ENCODE measurements at regions not wholly inside any gene's neighbourhood (a gene's known extent, or its start where the extent isn't known, plus 50 kb on each side); places are given as distances from the start of the nearest gene placed in this dataset.

- TF ChIP-seq, protein P1, sequence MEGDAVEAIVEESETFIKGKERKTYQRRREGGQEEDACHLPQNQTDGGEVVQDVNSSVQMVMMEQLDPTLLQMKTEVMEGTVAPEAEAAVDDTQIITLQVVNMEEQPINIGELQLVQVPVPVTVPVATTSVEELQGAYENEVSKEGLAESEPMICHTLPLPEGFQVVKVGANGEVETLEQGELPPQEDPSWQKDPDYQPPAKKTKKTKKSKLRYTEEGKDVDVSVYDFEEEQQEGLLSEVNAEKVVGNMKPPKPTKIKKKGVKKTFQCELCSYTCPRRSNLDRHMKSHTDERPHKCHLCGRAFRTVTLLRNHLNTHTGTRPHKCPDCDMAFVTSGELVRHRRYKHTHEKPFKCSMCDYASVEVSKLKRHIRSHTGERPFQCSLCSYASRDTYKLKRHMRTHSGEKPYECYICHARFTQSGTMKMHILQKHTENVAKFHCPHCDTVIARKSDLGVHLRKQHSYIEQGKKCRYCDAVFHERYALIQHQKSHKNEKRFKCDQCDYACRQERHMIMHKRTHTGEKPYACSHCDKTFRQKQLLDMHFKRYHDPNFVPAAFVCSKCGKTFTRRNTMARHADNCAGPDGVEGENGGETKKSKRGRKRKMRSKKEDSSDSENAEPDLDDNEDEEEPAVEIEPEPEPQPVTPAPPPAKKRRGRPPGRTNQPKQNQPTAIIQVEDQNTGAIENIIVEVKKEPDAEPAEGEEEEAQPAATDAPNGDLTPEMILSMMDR (IDR thresholded peaks at IDR 0.05) = no peak
- Mint-ChIP-seq H3K36me3 (ENCODE audit: low read depth) (no peaks in the 10 kb centered on the region), H3K27me3 (no peaks in the 10 kb centered on the region), H3K4me1 (ENCODE audit: low read depth) (no peaks in the 10 kb centered on the region), H3K27ac (no peak overlapping the region), H3K4me3 (no peak overlapping the region), H3K9me3 (peaks cover 10% of the 10 kb centered on the region)
- Histone ChIP-seq H3K27me3 (ENCODE audit: control insufficient read depth in 1 of 2, insufficient read depth in 2 of 2, low read length in 2 of 2) (no peaks in the 10 kb centered on the region), H3K4me1 (ENCODE audit: insufficient read depth, low read length) (no peaks in the 10 kb centered on the region), H3K4me3 (ENCODE audit: low read length) (no peak overlapping the region), H3K36me3 (ENCODE audit: insufficient read depth, low read length) (no peaks in the 10 kb centered on the region), H3K9me3 (ENCODE audit: control insufficient read depth in 1 of 2, insufficient read depth in 1 of 2, low read length in 2 of 2) (no peaks in the 10 kb centered on the region), H3K27ac (ENCODE audit: low read depth in 1 of 2, low read length in 2 of 2) (no peak overlapping the region)
- ATAC-seq (ENCODE audit: poor library complexity) (no peak), DNase-seq (no peak)
- intact Hi-C loops (cut with DNase I, micrococcal nuclease) = no loop called here
- POLR2A ChIA-PET = no interaction called here
- CTCF ChIA-PET = no interaction called here
Observed at GRCh38 chr3:90068783-90069182, 961.4 kb downstream of the EPHA3 start.

GRCh38 chr3:90069748-90070147 is 962.3 kb downstream of the EPHA3 start:
- H3K9me3 Mint-ChIP-seq = peaks cover 10% of the 10 kb centered on the region
- CTCF ChIA-PET = no interaction called here
- intact Hi-C loops (cut with DNase I, micrococcal nuclease) = no loop called here
- ATAC-seq (ENCODE audit: poor library complexity) (no peak), DNase-seq (no peak)
- no peaks in the 10 kb centered on the region for H3K9me3 ChIP-seq (ENCODE audit: control insufficient read depth in 1 of 2, insufficient read depth in 1 of 2, low read length in 2 of 2)
- TF ChIP-seq, protein P1 (IDR thresholded peaks at IDR 0.05) = no peak
- no peaks in the 10 kb centered on the region for H3K36me3 Mint-ChIP-seq (ENCODE audit: low read depth)
- POLR2A ChIA-PET = no interaction called here
- H3K27me3 ChIP-seq (ENCODE audit: control insufficient read depth in 1 of 2, insufficient read depth in 2 of 2, low read length in 2 of 2) = no peaks in the 10 kb centered on the region
- H3K4me3 Mint-ChIP-seq = no peak overlapping the region
- no peak overlapping the region for H3K27ac Mint-ChIP-seq
- no peaks in the 10 kb centered on the region for H3K27me3 Mint-ChIP-seq
- no peak overlapping the region for H3K27ac ChIP-seq (ENCODE audit: low read depth in 1 of 2, low read length in 2 of 2)
- no peak overlapping the region for H3K4me3 ChIP-seq (ENCODE audit: low read length)
- no peaks in the 10 kb centered on the region for H3K4me1 ChIP-seq (ENCODE audit: insufficient read depth, low read length)
- H3K4me1 Mint-ChIP-seq (ENCODE audit: low read depth) = no peaks in the 10 kb centered on the region
- H3K36me3 ChIP-seq (ENCODE audit: insufficient read depth, low read length) = no peaks in the 10 kb centered on the region

GRCh38 chr3:90076136-90076535 is 968.7 kb downstream of the EPHA3 start:
- Mint-ChIP-seq H3K27me3 (no peaks in the 10 kb centered on the region), H3K27ac (no peak overlapping the region), H3K4me1 (ENCODE audit: low read depth) (no peaks in the 10 kb centered on the region), H3K36me3 (ENCODE audit: low read depth) (no peaks in the 10 kb centered on the region), H3K9me3 (peaks cover 17% of the 10 kb centered on the region), H3K4me3 (no peak overlapping the region)
- H3K4me1 ChIP-seq (ENCODE audit: insufficient read depth, low read length) = no peaks in the 10 kb centered on the region
- ChIA-PET CTCF (no interaction called here), POLR2A (no interaction called here)
- H3K9me3 ChIP-seq (ENCODE audit: control insufficient read depth in 1 of 2, insufficient read depth in 1 of 2, low read length in 2 of 2) = no peaks in the 10 kb centered on the region
- ATAC-seq (ENCODE audit: poor library complexity) (no peak), DNase-seq (no peak)
- intact Hi-C loops (cut with DNase I, micrococcal nuclease) = no loop called here
- H3K36me3 ChIP-seq (ENCODE audit: insufficient read depth, low read length) = no peaks in the 10 kb centered on the region
- TF ChIP-seq, protein P1 (IDR thresholded peaks at IDR 0.05) = no peak
- no peak overlapping the region for H3K27ac ChIP-seq (ENCODE audit: low read depth in 1 of 2, low read length in 2 of 2)
- no peak overlapping the region for H3K4me3 ChIP-seq (ENCODE audit: low read length)
- H3K27me3 ChIP-seq (ENCODE audit: control insufficient read depth in 1 of 2, insufficient read depth in 2 of 2, low read length in 2 of 2) = no peaks in the 10 kb centered on the region
